C4-2B (cell line): ENCODE measurements at regions not wholly inside any gene's neighbourhood (a gene's known extent, or its start where the extent isn't known, plus 50 kb on each side); places are given as distances from the start of the nearest gene placed in this dataset.

Source experiments
- H3K27ac ChIP-seq: fragments of 450-650 bp; 2 replicates; pipeline ENCODE4 v1.5.1; 2017
- ZFX ChIP-seq: fragments of 450-650 bp; IDR thresholded peaks from 2 replicates; pipeline ENCODE4 v1.6.1; 2017
- TF ChIP-seq, protein P1 (sequence below): fragments of 450-650 bp; conservative IDR thresholded peaks from 2 replicates; pipeline ENCODE4 v1.5.1; 2017; ENCODE audit warnings: mild to moderate bottlenecking

DNA sequence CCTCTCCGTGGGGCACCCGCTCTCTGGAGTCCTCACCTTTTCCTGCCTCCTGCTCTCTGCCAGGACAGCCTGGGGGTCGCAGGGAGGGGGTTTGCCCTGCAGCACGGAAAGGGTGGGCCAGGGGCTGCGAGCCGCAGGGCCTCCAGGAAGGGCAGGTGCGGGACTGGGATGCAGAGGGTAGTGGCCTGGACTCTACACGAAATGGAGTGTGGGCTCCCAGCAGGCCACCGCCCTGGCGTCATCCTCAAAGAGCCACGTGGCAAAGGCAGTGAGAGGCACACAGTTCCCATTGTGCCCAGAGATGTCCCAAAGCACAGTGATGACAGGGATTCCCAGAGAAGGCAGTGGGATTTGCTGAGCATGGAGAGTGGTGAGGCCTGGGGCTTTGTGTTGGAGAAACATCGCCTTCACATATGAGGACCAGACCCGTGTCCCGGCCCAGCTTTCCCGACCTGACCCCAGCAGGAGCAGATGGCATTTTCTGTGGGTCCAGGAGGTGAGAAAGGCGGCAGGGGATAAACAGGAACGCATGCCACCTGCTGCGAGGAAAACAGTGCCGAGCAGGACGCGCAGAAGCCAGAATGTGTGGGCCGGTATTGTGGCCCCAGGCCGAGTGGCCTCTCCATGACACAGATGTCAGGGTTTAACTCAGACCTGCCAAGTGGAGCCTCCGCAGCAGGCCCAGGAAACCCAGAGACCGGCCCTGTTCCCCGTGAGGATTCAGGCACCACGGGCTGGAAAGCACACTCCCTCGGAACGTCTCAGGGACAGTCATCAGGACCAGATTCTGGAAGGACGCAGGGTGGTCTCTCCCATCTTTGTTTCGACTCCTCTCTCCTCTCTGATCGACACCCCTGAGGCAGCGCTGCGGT lies 855.5 kb upstream of the SALL3 start:
- H3K27ac ChIP-seq: no peak overlapping the region
- TF ChIP-seq, protein P1, sequence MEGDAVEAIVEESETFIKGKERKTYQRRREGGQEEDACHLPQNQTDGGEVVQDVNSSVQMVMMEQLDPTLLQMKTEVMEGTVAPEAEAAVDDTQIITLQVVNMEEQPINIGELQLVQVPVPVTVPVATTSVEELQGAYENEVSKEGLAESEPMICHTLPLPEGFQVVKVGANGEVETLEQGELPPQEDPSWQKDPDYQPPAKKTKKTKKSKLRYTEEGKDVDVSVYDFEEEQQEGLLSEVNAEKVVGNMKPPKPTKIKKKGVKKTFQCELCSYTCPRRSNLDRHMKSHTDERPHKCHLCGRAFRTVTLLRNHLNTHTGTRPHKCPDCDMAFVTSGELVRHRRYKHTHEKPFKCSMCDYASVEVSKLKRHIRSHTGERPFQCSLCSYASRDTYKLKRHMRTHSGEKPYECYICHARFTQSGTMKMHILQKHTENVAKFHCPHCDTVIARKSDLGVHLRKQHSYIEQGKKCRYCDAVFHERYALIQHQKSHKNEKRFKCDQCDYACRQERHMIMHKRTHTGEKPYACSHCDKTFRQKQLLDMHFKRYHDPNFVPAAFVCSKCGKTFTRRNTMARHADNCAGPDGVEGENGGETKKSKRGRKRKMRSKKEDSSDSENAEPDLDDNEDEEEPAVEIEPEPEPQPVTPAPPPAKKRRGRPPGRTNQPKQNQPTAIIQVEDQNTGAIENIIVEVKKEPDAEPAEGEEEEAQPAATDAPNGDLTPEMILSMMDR: no peak
- TF ChIP-seq ZFX: no peak

DNA sequence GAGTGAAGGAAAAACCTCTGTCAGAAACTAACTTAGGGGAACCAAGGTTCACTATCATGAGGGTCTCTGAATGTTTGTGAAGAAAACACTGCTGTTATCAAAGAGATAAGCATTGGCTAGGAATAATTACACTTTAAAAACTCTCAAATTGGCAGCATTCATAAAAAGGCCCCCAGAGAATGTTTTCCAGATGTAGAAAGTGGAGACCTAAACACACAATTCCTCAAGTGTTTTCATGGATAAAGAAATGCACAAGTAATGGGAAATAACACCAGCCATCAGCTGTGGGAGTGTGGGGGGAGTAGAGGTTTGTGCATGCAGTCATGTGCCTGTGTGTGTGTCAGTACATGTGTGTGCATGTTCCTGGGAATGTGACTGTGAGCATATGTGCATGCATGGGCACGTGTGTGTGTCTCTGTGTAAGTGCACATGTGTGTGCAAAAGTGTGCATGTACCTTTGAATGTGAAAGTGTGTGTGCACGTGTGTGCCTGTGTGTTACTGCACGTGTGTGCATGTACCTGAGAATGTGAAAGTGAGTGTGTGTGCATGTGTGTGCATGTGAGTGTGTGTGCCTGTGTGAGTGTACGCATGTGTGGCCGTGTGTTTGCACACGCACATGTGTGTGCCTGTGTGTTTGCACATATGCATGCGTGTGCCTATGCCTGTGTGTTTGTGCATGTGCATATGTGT lies 854.3 kb upstream of the SALL3 start:
- TF ChIP-seq ZFX: no peak
- TF ChIP-seq, protein P1: no peak

DNA sequence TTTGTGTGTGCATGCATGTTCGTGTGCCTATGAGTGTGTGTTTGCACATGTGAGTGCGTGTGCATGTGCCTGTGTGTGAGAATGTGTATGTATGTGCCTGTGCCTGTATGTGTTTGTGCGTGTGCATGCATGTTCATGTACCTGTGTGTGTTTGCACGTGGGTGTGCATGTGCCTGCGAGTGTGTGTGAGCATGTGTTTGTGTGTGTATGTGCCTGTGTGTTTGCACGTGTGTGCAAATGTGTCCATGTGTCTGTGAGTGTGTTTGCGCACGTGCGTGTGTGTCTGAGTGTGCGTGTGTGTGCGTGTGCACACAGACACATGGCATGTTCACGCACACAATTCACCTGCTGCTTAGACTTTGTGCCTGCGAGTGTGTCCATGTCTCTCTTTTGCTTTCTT lies 853.5 kb upstream of the SALL3 start:
- no peak for TF ChIP-seq ZFX
- TF ChIP-seq, protein P1: no peak

More for the DNA sequence above, 854.3 kb upstream of the SALL3 start:
- H3K27ac ChIP-seq: no peak overlapping the region

DNA sequence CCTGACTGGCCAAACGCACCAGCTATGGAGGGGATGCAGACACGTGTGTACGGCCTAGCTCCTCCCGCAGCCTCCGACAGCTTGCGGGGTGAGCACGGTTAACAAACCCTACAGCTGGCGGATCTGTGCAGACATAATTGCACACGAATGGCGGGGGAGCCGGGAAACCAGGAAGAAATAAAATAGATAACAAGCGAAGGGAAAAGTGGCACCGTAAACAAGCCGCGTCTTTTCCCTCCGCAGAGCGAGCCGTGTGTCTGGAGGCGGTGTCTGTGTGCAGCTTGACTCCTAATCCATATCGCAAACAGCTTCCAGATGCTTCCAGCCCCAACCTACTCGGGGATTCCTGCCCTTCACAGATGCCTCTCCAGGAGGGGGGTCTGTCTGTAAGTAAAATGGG lies 853.1 kb upstream of the SALL3 start:
- TF ChIP-seq, protein P1: no peak
- TF ChIP-seq ZFX: no peak
- no peak overlapping the region for H3K27ac ChIP-seq

More for the DNA sequence above, 853.5 kb upstream of the SALL3 start:
- no peak overlapping the region for H3K27ac ChIP-seq

DNA sequence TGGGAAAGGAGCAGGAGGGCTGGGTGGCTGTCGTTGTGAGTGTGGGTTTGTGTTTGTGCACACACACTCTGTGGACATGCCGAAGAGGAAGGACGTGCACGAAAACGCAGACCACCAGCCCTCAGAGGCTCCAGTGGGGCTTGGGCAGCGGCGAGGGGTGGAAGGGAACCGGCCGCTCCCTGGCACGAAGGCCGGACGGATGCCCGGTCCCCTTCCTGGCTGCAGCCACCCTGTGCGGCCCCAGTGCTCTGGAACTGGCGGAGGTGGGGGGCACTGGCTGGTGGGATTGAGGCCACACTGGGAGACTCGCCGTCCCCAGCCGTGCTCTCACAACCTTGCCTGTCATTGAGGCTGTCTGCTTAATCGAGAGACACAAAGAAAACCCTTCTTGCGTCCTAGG lies 852.6 kb upstream of the SALL3 start:
- no peak for TF ChIP-seq ZFX
- TF ChIP-seq, protein P1: no peak
- H3K27ac ChIP-seq: no peak overlapping the region

DNA sequence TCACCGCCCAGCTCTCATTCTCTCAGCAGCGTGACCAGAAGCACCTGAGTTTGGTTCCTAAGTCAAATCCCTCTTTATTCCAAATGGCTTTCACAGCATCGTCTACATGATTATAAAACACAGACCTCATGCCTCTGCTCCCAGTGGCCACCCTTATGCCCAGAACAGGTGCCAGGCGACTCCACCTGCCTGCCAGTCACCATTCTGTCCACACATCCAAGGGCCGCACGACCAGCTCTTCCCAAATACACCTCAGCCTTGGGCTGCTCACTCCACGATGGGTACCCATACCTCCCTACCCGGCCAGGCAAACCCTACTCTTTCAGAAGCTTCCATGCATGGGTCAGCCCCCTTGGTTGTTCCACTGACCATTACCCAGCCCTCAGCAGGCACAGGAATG lies 851.6 kb upstream of the SALL3 start:
- TF ChIP-seq, protein P1: no peak
- TF ChIP-seq ZFX: no peak
- no peak overlapping the region for H3K27ac ChIP-seq

DNA sequence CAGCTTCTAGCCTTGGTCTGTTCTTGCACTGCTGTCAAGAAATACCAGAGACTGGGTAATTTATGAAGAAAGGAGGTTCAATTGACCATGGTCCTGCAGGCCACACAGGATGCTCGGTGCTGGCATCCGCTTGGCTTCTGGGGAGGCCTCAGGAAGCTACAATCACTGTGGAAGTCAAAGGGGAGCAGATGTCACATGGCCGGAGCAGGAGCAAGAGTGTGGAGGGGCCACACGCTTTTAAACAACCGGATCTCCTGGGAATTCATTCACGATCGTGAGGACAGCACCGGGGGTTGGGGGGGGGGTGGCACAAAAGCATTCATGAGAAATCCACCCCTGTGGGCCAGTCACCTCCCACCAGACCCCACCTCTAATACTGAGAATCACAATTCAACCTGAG lies 850.4 kb upstream of the SALL3 start:
- H3K27ac ChIP-seq: no peak overlapping the region
- no peak for TF ChIP-seq ZFX
- TF ChIP-seq, protein P1: no peak
